ENCODE measurements at regions not wholly inside any gene's neighbourhood (a gene's known extent, or its start where the extent isn't known, plus 50 kb on each side); places are given as distances from the start of the nearest gene placed in this dataset.
"Not testable (repeated sequence)": the region's sequence is repeated elsewhere in the genome, so short reads cannot be mapped to it uniquely, and the experiment has no call there.

DNA sequence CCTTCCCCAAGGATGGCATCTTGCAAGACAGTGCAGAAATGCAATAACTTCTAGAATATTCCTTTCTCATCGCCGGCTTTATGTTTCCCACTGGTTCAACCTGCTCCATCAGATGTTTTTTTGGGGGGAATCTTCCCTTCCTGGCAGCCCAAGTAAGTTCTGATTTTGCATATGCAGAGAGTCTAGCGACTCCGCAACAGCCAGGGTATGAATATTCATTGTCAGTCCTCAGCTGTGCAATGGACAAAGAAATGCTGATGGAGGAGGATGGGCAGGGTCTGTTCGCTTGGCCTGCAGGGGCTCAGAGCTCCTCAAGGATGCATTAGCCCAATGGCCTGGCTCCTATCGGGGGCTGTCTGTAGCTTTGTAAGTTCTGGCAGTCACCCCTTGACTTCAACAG, 358.8 kb upstream of the CCL2 start:
- no peak for DNase-seq (ENCODE audit: low spot score)

DNA sequence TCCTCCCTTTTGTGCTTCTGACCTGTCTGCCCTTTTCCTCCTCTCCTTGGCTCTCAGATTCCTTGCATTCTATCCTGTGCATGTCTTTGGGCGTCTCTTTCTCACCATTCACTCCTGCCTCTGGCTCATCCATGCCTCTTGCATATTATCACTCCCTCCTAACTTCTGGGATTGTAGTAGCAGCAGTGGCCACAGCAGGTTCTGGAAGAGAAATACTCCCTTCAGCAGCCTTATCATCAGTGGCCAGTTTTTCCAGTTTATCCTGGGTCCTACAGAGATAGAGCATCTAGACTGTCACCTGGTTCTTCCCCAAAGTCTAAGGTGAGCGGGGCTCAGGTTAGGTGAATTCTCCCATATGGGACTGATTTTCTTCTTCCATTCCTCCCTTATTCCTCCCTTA, 354.0 kb upstream of the CCL2 start:
- no peak for DNase-seq (ENCODE audit: low spot score)

DNA sequence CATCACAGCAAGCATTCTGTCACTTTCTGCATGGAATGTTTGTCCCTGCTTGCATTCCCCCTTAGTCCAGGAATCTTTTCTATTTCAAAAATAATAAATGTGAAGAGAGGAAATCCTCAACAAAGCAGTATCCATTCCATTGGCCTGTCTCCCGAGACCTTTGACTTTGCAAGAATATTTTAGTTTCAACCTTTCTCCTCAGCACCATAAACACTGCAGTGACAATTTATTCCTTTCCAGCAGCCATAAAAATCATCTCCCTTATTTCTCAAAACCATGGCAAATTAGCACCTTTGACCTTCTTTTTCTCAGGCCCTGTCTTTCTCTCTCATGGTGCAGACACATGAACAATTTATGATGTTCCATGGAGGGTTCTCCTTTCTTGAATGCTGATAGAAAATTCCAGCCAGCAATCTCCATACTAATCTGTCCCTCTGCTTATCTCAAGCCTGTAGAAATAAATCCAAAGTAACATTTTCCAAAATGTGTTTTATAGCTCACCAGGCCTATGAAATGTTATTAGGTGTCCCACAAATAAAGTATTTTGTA, 352.1 kb upstream of the CCL2 start:
- DNase-seq (ENCODE audit: low spot score): no peak

DNA sequence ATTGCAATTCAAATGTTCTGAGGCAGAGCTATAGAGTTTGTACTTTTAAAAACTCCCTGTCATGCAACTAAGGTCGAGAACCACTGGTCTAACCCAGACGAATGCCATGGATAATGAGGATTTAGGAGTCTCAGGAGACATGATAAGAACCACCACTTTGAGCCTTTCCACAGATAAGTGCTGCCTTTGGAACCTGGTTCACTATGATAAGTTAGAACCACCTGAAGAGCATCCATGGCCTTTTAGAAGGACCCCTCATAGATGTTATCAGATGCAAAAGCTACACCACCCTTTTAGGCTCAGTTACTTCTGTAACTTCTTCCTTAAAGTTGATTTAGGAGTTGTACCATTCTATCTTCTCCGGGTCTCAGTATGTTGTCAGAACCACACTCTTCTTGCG, 350.6 kb upstream of the CCL2 start:
- DNase-seq (ENCODE audit: low spot score): no peak

DNA sequence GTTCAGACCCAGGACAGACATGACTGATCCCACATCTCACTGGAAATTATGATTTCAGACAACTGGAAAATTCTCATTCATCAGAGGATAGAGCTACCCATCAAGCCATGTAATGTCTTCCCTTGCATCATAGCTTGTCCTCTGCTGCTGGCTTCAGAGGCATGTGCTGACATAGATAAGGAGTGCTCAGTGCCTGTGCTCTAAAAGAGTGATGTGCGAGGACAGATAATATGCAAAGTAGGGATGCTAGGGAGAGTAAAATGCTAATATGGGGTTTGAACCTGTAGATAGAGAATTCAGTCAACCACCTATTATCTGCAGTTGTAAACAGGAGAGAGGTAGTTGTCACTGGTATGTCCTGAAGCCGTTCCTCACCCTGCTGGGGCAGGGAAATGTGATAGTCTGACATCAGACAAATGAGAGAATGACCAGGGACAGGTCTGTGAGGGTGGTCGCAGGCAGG, 349.7 kb upstream of the CCL2 start:
- DNase-seq (ENCODE audit: low spot score): no peak

DNA sequence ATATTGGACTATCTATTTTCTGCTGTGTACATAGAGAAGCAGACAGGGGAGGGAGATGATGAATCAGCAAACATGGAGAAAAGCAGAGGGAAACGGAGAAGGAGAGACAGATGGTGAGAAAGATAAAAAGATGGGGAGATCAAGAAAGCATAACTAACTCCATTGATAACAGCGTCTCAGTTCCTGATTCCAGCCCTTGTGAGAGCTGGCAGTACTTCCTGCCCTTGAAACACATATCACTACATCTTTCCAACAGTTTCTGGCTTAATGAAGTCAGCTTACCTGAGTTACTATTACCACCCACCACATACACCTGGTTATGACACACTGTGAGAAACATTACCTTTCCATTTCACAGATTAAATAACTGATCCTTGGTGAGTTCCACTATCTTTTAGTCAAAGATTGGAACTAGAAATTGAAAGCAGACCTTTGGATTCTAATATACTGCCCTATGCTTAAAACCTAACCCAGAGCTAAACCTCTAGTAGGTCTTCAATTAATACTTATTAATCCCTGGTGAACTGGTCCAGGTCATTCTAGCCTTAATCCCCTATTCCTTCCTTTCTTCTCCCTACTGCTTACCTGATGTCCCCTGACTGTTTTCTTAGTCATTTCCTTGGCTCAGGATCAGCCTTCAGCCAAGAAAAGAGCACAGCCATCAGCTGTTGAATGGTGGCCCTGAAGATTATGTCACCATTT, 346.6 kb upstream of the CCL2 start:
- no peak for DNase-seq (ENCODE audit: low spot score)

DNA sequence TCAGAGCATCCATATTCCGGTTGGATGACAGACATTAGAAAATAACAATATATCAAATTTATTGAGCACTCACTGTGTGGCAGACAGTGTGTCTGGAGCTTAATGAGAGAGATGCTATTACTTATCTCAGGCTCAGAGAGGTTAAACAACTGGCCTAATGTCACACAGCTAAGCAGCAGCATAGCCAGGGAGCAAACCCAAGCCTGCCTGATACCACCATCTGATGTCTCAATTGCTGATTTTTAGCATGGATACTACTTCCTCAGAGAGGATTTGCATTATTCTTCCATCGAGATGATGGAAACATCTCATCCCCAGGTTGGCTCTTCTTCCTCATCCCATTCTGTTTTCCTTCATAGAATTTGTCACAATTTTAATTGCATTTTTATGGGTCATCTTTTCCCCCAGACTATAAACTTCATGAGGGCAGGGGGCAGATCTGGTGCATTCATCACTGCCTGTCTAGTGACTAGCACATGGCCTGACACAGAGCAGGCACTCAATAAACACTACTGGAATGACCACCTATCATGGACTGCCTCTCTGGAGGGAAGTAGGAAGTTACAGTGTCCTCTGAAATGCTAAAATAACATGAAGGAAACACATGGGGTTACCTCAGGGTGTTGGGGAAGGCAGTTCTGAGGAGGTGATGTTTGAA, 344.8 kb upstream of the CCL2 start:
- no peak for DNase-seq (ENCODE audit: low spot score)

DNA sequence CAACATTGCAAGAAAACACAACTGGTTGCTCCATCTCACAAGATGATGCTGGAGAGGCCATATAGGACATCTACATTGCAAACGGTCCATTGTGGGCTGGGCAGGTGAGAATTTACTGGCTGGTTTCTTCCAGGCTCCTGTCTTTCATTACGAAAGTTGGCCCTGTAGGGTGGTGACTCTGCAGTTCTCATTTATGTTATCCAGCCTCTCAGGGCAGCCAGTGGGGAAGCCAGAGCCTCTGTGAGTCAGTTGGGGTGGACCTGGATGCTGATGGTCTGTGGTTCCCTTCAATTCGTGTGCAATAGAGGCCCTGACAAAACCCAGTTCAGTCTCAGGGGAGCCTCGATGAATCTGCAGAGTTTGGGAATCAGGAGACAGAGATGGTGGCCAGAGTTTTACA, 341.0 kb upstream of the CCL2 start:
- DNase-seq (ENCODE audit: low spot score): no peak

DNA sequence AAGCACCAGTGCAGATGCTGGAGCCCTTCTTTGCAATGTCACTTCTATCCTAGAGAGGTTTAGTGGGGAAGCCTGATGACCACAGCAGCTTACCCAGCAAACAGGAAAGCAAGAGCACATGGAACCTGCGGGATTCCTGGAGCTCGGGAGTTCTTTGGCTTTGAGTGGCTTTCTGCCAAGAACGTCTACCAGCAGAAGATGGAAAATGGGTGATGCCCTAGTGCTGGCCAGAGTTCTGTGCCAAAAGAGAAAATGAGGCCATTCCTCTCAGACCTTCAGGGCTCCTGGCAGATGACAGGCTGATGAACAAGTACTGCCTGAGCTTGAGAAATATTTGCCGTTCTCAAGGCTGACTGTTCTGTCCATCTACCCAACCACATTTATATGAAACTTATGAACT, 332.1 kb upstream of the CCL2 start:
- no peak for DNase-seq (ENCODE audit: low spot score)

DNA sequence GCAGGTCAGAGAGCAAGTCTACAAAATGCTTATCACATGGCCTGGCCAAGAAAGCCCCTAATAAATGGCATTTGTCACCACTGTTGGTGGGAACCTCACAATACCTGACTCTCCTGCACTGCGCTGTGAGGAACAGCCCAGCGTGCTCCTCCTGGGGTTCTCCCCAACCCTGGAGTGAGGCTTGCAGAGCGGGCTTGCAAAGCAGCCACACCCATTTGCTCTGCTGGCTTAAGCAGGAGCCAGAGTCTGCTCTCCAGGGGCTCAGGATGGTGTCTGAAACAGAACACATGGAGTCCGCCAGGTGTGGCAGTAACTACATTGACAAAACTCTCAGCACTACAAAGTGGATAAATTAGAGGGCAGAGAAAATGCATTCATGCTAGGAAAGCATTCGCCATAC, 331.0 kb upstream of the CCL2 start:
- DNase-seq (ENCODE audit: low spot score): no peak

DNA sequence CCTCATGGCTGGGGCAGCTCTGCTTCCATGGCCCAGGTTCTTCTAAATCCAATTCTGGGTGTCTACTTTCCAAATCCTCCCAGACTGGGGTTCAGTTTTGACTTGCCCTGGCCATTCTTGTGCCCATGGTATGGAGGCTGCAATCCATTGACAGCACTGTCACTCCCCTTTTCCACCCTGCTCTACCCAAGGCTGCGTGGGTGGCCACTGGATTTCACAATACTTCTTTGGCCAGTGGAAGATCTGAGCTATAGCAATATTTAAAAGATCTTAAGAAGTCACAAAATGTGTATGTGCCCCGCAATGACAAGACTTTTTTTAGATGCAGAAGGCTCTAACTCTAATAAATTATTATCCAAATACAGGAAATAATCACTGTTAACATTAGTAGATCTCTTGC, 329.4 kb upstream of the CCL2 start:
- no peak for DNase-seq (ENCODE audit: low spot score)

DNA sequence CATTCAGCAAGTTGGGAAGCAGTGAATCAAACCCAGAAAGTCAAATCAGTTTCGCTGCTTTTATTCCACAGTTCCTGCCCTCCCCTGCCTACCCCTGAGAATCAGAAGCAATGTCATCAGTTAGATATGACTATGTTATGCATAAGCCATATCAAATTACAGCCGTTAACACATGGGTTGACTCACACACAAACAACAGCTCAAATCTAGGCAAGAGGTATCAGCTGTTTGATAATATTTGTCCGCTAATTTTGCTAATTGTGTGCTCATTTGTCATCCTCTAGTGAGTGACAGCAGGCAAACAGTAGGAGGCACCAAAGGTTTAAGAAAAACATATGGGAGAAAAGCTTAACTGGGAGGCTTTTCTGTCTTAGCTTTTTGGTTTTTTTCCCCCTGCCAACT, 327.4 kb upstream of the CCL2 start:
- DNase-seq (ENCODE audit: low spot score): no peak

DNA sequence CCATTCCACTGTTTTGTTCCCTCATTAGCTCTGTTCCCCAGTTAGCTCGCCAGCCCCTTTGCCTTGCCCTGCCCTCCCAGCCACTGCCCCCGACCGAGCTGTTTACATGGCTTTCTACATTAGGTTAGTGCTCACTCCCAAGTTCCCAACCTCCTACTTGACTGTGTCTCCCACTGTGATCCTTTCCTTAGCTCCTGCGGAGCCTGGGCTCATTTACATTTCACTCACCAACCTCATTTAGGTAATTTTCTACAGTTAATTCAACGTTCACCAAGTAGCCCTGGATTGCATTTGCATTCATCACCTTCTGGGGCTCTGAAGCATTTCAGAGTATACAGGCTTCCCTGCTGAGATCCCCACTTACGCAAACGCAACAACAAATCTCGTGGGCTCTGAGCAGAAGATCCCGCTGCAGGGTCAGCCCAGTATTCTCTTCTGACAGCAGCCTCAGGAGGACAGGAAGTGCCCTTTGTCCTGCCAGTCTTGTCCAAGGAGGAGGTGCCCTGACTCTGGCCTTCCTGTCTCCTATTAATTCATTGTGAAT, 325.8 kb upstream of the CCL2 start:
- DNase-seq (ENCODE audit: low spot score): no peak

DNA sequence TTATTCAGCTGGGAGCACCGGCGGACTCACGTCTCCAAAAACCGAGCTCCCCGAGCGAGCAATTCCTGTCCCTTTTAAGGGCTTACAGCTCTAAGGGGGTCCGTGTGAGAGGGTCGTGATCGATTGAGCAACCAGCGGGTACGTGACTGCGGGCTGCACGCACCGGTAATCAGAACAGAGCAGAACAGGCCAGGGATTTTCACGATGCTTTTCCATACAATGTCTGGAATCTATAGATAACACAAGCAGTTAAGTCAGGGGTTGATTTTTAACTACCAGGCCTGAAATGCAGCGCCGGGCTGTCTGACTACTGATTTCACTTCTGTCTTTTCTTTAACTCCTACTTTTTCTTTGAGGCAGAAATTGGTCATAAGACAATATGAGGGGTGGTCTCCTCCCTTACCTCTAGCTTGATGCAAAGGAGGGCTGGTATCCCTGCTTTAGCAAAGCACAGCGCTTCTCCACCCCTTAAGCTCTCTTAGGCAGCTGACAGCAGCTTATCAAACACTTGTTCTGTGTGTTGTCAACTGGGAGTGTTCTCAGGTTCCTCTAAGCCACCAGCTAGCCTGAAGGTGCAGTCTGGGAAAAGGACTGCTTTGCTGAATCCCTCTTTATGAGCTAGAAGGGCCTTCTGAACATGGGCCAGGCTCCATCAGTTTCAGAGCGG, 323.8 kb upstream of the CCL2 start:
- not testable (repeated sequence) for DNase-seq (ENCODE audit: low spot score)

DNA sequence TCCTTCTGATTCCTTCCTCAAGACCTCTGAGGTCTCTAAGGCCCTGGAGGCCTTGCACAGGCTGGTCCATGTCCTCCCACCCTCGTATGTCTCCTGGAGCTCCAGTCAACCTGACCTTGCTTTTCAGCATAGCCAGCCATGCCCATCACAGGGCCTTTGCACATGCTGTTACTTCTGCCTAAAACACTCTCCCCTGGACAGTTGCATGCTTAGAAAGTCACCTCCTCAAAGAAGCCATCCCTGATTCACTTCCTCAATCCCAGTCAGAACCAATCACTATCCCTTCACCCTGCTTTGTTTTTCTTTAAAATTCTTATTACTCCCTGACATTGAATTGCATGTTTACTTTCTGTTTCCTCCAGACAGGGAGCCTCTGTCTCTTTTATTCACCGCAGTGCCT, 322.1 kb upstream of the CCL2 start:
- DNase-seq (ENCODE audit: low spot score): no peak

DNA sequence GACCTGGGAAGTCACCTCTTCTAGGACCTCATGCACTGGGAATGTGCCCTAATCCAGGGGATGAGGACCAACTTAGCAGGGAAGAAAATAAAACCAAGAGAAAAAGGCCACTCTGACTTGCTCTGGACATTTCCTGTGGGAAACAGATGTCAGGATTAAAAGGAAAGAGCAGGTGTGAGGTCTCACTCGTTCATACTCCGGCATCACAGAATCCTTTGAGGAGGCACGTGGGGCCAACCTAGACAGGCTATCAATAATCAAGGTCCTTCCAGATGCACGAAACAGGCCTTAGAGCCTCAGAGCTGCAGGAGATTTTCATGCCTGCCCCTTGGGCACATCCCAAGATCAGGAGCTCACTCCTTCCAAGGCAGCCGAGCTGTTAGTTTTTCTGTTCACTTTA, 321.5 kb upstream of the CCL2 start:
- no peak for DNase-seq (ENCODE audit: low spot score)

DNA sequence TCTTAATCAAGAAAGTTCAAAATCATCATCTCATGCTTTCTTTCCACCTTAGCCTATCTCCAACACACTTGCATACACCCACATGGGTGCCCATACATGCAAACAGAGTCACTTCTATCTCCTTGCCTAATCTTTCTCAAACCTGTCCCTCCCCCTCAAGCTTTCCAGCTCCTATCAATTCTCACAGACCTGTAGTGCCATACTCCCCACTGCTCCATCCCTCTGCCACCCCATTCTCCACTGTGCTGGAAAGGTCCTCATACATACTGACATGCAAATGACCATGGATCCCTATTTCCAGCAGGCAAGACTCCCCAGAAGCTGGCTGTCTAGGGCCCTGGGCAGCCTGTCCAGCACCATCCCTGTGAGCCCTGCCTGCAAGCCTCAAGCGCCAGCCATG, 320.4 kb upstream of the CCL2 start:
- DNase-seq (ENCODE audit: low spot score): no peak

DNA sequence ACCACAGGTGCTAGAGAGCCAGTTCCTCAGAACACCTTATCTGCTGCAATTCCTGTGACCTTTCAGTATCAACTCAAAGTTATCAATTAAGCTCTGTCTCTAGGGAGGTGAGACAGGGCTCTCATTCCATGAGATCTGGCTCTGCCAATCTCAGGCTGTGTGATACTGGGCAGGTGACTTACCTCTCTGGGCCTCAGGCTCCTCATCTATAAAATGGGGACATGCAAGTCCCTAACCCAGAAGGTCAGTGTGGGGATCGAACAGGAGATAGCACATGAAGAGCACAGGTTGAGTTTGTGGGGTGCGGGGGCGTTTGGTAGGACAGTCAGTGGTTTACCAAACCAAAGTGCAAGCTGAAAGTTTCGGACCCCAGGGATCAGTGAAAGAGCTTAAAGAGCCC, 319.3 kb upstream of the CCL2 start:
- DNase-seq (ENCODE audit: low spot score): no peak

DNA sequence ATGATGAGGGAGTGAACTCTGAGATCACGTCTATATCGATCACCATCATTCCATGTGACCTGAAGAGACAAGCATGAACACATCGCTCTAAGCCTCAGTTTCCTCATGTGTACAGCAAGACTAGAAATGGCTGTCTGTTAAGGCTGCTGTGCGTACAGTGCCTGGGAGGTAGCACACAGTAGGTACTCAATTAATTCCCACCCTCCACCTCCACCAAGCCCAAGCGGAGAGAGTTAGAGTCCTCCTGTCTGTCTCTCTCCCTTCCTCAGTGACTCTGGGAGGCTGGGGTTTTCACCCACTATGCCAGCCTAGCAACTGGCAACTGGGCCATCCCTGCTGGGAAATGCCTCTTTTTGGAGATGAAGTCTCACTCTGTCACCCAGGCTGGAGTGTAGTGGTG, 318.3 kb upstream of the CCL2 start:
- no peak for DNase-seq (ENCODE audit: low spot score)

DNA sequence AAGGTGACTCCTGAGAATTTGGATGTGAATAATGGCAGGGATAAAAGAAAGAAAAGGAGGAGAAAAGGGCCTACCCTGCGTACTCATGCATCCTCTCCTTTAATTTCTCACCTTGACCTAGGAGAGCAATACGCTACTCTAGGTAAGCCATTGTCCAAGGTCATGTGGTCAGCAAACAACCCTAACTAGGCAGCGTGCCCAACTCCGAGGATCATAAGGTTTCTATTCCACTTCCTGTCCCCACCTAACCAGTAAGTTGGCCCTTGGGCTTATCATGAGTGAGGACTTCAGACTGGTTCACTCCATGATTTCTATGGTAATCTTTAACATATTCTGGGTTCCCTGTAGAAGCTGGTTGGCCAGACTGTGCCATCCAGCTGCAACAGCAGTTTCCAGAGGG, 315.1 kb upstream of the CCL2 start:
- no peak for DNase-seq (ENCODE audit: low spot score)

DNA sequence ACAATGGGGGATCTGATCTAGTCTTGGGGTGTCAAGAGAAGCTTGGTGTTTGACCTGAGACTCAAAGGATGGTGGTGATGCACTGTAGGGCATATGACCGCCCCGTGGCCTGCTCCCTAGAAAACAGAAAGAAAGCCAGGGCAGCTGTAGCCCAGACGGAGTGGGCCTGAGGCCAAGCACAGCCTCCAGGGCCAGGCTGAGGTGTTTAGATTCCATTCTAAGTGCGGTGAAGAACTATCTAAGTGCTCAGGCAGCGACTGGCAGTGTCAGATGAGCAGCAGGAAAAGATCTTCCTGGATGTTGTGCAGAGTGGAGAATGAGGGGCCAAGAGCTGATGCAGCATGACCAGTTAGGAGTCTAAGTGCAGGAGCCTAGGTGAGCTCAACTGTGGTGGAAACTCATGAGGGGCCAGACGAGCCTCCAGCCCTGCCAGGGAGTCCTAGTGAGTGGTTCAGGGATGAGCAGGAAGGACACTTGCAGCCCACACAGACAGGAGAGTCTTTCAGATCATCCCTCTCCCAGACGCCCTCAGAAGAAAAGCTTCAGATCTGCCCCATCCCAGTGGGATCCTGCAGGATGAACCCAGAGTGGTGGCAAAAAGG, 314.2 kb upstream of the CCL2 start:
- DNase-seq (ENCODE audit: low spot score): no peak

DNA sequence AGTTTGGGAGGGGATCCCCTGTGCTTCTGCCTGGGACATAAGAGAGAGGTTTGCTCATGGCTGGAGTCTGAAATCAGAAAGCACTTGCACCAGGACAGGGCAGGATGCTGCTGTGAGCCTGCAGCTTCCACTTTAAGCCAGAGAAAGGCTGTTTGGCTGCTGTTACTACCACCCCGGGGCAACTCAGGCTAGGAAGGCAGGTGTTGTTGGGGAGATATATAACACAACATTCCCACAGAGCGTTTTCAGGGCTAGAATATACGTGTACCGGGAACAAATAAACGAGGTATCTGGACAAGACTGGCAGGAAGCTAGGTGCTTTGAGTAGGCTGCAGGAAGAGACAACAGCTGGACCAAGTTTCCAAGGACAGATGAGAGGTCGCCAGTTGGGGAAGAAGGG, 313.3 kb upstream of the CCL2 start:
- no peak for DNase-seq (ENCODE audit: low spot score)

DNA sequence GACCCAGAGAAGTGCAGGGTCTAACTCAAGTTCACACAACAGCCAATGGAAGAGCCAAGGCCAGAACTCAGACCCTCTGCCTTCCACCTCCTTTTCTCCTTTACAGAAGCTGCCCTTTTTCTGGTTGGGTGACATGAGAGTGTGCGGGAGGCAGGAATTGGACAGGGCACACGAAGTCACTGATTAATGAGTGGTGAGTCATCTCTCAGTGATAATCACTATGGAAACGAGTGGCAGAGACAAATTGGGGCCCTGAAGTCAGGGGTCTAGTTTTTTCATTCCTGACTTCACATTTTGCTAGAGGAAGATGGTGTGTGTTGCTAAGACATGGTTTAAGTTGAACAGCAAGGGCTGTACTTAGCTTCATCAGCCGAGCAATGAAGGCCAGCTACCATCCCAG, 312.7 kb upstream of the CCL2 start:
- no peak for DNase-seq (ENCODE audit: low spot score)

Data from COLO829 (cell line).